Spleen (tissue), 7 donors: ENCODE measurements at regions not wholly inside any gene's neighbourhood (a gene's known extent, or its start where the extent isn't known, plus 50 kb on each side); places are given as distances from the start of the nearest gene placed in this dataset.

Source experiments
- POLR2A ChIP-seq, 3 donors: fragments of 450-650 bp; IDR thresholded peaks; one replicate each; pipeline ENCODE4 v1.5.1; 2017; ENCODE audit warnings: antibody characterized with exemption in 3 of 3, mild to moderate bottlenecking in 1 of 3
- POLR2AphosphoS5 ChIP-seq, 3 donors: sonication (generic); formaldehyde crosslinking; IDR thresholded peaks; one replicate each; pipeline ENCODE4 v1.5.1; 2017; ENCODE audit warnings: antibody characterized with exemption in 3 of 3
- TF ChIP-seq, protein P1 (sequence below), 11 experiments: fragments of 200-600 bp in 7 of 11; fragments of 450-650 bp in 4 of 11; sonication (generic) in 4 of 11; IDR thresholded peaks in 8 of 11; conservative IDR thresholded peaks in 3 of 11; 1 replicate in 7 of 11; 2 replicates in 4 of 11; pipeline versions ENCODE4 v1.4.0 to v1.8.0; 2016 to 2021; ENCODE audit warnings: antibody characterized with exemption in 11 of 11, inconsistent platforms in 4 of 11, mild to moderate bottlenecking in 1 of 11
- donor health status: DM: no; HTN: no; CAD: no; lungs with moderate emphysema.
- donor health status: DM: no; HTN: no; CAD: no.
- donor health status: DM: no; HTN: no; CAD: no.

DNA sequence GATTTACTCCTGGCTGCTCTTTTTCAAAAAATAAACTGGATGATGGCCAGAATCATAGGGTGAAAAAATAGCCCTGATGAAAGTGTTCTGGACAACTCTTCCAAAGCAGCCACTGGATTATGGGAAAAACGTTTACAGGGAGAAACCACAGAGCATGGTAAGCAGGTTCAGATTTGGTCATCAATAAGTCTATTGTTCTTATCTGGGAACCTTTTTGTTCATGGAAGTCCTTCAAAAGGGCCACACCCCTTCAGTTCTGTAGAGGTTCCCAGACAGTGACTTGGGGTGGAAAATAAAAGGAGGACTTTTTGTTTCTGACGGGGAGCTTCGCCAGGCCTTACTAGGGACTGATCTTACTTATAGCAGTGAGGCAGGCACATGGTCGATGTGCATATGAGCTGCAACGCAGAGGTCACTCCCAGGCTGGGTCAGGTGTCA is 117.4 kb upstream of the SLC38A2 start:
- TF ChIP-seq, protein P1, sequence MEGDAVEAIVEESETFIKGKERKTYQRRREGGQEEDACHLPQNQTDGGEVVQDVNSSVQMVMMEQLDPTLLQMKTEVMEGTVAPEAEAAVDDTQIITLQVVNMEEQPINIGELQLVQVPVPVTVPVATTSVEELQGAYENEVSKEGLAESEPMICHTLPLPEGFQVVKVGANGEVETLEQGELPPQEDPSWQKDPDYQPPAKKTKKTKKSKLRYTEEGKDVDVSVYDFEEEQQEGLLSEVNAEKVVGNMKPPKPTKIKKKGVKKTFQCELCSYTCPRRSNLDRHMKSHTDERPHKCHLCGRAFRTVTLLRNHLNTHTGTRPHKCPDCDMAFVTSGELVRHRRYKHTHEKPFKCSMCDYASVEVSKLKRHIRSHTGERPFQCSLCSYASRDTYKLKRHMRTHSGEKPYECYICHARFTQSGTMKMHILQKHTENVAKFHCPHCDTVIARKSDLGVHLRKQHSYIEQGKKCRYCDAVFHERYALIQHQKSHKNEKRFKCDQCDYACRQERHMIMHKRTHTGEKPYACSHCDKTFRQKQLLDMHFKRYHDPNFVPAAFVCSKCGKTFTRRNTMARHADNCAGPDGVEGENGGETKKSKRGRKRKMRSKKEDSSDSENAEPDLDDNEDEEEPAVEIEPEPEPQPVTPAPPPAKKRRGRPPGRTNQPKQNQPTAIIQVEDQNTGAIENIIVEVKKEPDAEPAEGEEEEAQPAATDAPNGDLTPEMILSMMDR (IDR thresholded peaks at IDR 0.05 in 8 of 11, conservative IDR thresholded peaks at IDR 0.05 in 3 of 11) = no peak
- TF ChIP-seq POLR2A (IDR thresholded peaks at IDR 0.05) = no peak
- TF ChIP-seq POLR2AphosphoS5 (IDR thresholded peaks at IDR 0.05) = no peak
